ENCODE measurements at regions not wholly inside any gene's neighbourhood (a gene's known extent, or its start where the extent isn't known, plus 50 kb on each side); places are given as distances from the start of the nearest gene placed in this dataset.
A peak's percentile ranks its signal among the peaks of the same experiment; 100 is the strongest.
"Not testable (repeated sequence)": the region's sequence is repeated elsewhere in the genome, so short reads cannot be mapped to it uniquely, and the experiment has no call there.

GRCh38 chr7:142534726-142535122 is 214.5 kb upstream of the PRSS1 start:
- no peak for DNase-seq (ENCODE audit: low spot score)

GRCh38 chr7:142533920-142534319 is 215.4 kb upstream of the PRSS1 start:
- DNase-seq (ENCODE audit: low spot score) = no peak

- DNase-seq (ENCODE audit: low spot score) = no peak
These were observed 219.7 kb upstream of the PRSS1 start for GRCh38 chr7:142529591-142529990.

GRCh38 chr7:142528608-142529408 is 220.5 kb upstream of the PRSS1 start:
- DNase-seq (ENCODE audit: low spot score) = no peak

GRCh38 chr7:142523821-142524460 is 225.3 kb upstream of the PRSS1 start:
- DNase-seq (ENCODE audit: low spot score) = no peak

GRCh38 chr7:142522735-142523134 is 226.5 kb upstream of the PRSS1 start:
- no peak for DNase-seq (ENCODE audit: low spot score)

GRCh38 chr7:142520885-142521284 is 228.4 kb upstream of the PRSS1 start:
- DNase-seq (ENCODE audit: low spot score) = not testable (repeated sequence)

GRCh38 chr7:142520455-142520854 is 228.8 kb upstream of the PRSS1 start:
- not testable (repeated sequence) for DNase-seq (ENCODE audit: low spot score)

GRCh38 chr7:142519079-142520078 is 229.9 kb upstream of the PRSS1 start:
- peak; percentile 15 for DNase-seq (ENCODE audit: low spot score)

- DNase-seq (ENCODE audit: low spot score) = peak; percentile 65
These were observed 233.2 kb upstream of the PRSS1 start for GRCh38 chr7:142516038-142516501.

- not testable (repeated sequence) for DNase-seq (ENCODE audit: low spot score)
These were observed 234.6 kb upstream of the PRSS1 start for GRCh38 chr7:142514716-142515115.

- no peak for DNase-seq (ENCODE audit: low spot score)
These were observed 235.9 kb upstream of the PRSS1 start for GRCh38 chr7:142513178-142513955.

- no peak for DNase-seq (ENCODE audit: low spot score)
These were observed 237.5 kb upstream of the PRSS1 start for GRCh38 chr7:142511801-142512200.

GRCh38 chr7:142511374-142511773 is 237.9 kb upstream of the PRSS1 start:
- DNase-seq (ENCODE audit: low spot score) = no peak

- DNase-seq (ENCODE audit: low spot score) = not testable (repeated sequence)
These were observed 240.0 kb upstream of the PRSS1 start for GRCh38 chr7:142509235-142509634.

GRCh38 chr7:142508251-142508650 is 241.0 kb upstream of the PRSS1 start:
- no peak for DNase-seq (ENCODE audit: low spot score)

GRCh38 chr7:142507799-142508198 is 241.5 kb upstream of the PRSS1 start:
- DNase-seq (ENCODE audit: low spot score) = no peak

- not testable (repeated sequence) for DNase-seq (ENCODE audit: low spot score)
These were observed 242.2 kb upstream of the PRSS1 start for GRCh38 chr7:142507066-142507465.

GRCh38 chr7:142506601-142507000 is 242.7 kb upstream of the PRSS1 start:
- no peak for DNase-seq (ENCODE audit: low spot score)

GRCh38 chr7:142503949-142504348 is 245.3 kb upstream of the PRSS1 start:
- not testable (repeated sequence) for DNase-seq (ENCODE audit: low spot score)

- DNase-seq (ENCODE audit: low spot score) = no peak
These were observed 245.2 kb upstream of the PRSS58 start for GRCh38 chr7:142503036-142503435.

Measured in cerebellar cortex (tissue), 1 donor.